Transverse colon (tissue), 4 donors: ENCODE measurements at regions not wholly inside any gene's neighbourhood (a gene's known extent, or its start where the extent isn't known, plus 50 kb on each side); places are given as distances from the start of the nearest gene placed in this dataset.

Experiments
- DNase-seq: peaks from one replicate; pipeline ENCODE4 v3.0.0-alpha.2; 2019
- H3K27ac ChIP-seq, 4 donors: fragments of 200-600 bp; sonication (generic); 2 replicates each; pipeline ENCODE4 v1.5.1; 2016 to 2018; ENCODE audit warnings: inconsistent platforms in 4 of 4
- H3K27me3 ChIP-seq: fragments of 200-600 bp; sonication (generic); 2 replicates; pipeline ENCODE4 v1.5.1; 2017; ENCODE audit warnings: inconsistent platforms
- H3K36me3 ChIP-seq, 4 donors: fragments of 200-600 bp; sonication (generic); 2 replicates each; pipeline ENCODE4 v1.5.1; 2017 to 2019; ENCODE audit warnings: inconsistent platforms in 4 of 4
- H3K4me1 ChIP-seq, 4 donors: fragments of 200-600 bp; sonication (generic); 2 replicates each; pipeline ENCODE4 v1.5.1; 2017 to 2020; ENCODE audit warnings: inconsistent platforms in 4 of 4
- H3K4me3 ChIP-seq, 4 donors: fragments of 200-600 bp; sonication (generic); 1 replicate in 1 of 4; 2 replicates in 3 of 4; pipeline versions ENCODE4 v1.5.1 to v1.6.1; 2017 to 2019; ENCODE audit warnings: inconsistent platforms in 4 of 4
- H3K9me3 ChIP-seq, 2 donors: fragments of 200-600 bp; sonication (generic); 2 replicates each; pipeline ENCODE4 v1.5.1; 2017 to 2019; ENCODE audit warnings: inconsistent platforms in 2 of 2
- EP300 ChIP-seq: sonication (generic); formaldehyde crosslinking; IDR thresholded peaks from one replicate; pipeline ENCODE4 v1.6.1; 2017; ENCODE audit warnings: antibody characterized with exemption, low read depth
- POLR2A ChIP-seq: fragments of 450-650 bp; IDR thresholded peaks from one replicate; pipeline ENCODE4 v1.6.1; 2016; ENCODE audit warnings: antibody characterized with exemption, mild to moderate bottlenecking, moderate library complexity
- POLR2AphosphoS5 ChIP-seq, 3 donors: sonication (generic); formaldehyde crosslinking; IDR thresholded peaks; one replicate each; pipeline ENCODE4 v1.6.1; 2016; ENCODE audit warnings: antibody characterized with exemption in 3 of 3
- WGBS, 2 donors: methylation state at CpG; one replicate each; pipeline ENCODE4 v1.1.5; 2018; ENCODE audit warnings: low coverage in 1 of 2; 5-methylcytosine and 5-hydroxymethylcytosine counted together
- in situ Hi-C, 4 donors: fragments of 200-750 bp; cut with MboI; loops; one replicate each; pipeline versions ENCODE4 v1.15.0 to v1.15.1; 2017; ENCODE audit warnings: low sequenced_read_pairs in 3 of 4, low pct_ligation_motif_present in 1 of 4, low pct_unique_long_range_greater_than_20kb in 1 of 4
- intact Hi-C: fragments of 100-400 bp; cut with DNase I; formaldehyde crosslinking; loops from one replicate; pipeline ENCODE4 v1.15.1; 2023; ENCODE audit warnings: low total_unique reads
- TF ChIP-seq, protein P1 (sequence below), 5 experiments: fragments of 200-600 bp in 3 of 5; fragments of 450-650 bp in 2 of 5; sonication (generic) in 3 of 5; IDR thresholded peaks; 1 replicate in 2 of 5; 2 replicates in 3 of 5; pipeline ENCODE4 v1.5.1; 2016 to 2017; ENCODE audit warnings: antibody characterized with exemption in 5 of 5, inconsistent platforms in 3 of 5, mild to moderate bottlenecking in 2 of 5, moderate library complexity in 1 of 5

DNA sequence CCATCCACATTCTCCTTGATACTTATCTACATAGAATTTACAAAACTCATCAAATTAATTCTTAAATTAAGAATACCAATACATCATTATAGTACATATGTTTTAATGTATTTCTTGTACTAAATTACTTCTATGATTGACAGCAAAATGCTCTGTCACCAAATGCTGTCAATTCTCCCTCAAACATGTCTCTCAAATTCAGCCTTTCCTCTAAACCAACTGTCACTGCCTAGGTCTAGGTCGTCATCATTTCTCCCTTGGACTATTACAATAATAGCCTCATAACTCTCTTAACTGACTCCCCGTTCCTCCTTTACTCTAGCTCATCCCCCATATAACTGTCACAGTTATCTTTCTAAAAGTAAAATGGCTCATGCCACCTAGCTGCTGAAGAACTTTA lies 279.7 kb upstream of the FSTL5 start:
- WGBS, 2 donors = 41 to 45% methylated on average over 2 of the region's 2 CpGs
- intact Hi-C loops = no loop called here
- no peaks in the 10 kb centered on the region for H3K27me3 ChIP-seq
- TF ChIP-seq, protein P1, sequence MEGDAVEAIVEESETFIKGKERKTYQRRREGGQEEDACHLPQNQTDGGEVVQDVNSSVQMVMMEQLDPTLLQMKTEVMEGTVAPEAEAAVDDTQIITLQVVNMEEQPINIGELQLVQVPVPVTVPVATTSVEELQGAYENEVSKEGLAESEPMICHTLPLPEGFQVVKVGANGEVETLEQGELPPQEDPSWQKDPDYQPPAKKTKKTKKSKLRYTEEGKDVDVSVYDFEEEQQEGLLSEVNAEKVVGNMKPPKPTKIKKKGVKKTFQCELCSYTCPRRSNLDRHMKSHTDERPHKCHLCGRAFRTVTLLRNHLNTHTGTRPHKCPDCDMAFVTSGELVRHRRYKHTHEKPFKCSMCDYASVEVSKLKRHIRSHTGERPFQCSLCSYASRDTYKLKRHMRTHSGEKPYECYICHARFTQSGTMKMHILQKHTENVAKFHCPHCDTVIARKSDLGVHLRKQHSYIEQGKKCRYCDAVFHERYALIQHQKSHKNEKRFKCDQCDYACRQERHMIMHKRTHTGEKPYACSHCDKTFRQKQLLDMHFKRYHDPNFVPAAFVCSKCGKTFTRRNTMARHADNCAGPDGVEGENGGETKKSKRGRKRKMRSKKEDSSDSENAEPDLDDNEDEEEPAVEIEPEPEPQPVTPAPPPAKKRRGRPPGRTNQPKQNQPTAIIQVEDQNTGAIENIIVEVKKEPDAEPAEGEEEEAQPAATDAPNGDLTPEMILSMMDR (IDR thresholded peaks at IDR 0.05) = no peak
- no peak for TF ChIP-seq POLR2A
- H3K27ac ChIP-seq = no peak overlapping the region
- in situ Hi-C loops = no loop called here
- H3K4me1 ChIP-seq = no peaks in the 10 kb centered on the region
- no peaks in the 10 kb centered on the region for H3K36me3 ChIP-seq
- H3K4me3 ChIP-seq = no peak overlapping the region
- no peaks in the 10 kb centered on the region for H3K9me3 ChIP-seq
- no peak for DNase-seq

DNA sequence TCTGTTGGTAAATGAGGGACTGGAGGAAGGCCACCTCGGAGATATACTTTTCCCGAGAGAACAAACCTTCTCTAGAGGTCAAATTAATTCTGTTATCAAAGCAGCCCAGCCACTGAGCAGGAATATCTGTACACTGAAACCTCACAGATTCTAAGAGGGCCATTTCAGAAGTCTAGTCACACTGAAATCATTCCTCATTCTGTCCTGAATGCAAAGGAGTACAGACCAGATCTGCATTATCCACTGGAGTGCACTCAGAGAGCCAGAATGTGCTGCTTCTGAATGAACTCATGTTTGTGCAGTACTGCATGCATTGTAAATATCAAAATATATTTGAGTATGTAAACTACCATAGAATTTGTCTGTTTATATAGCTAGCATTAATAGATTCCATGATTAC lies 278.3 kb upstream of the FSTL5 start:
- Histone ChIP-seq H3K9me3 (no peaks in the 10 kb centered on the region), H3K36me3 (no peaks in the 10 kb centered on the region), H3K27me3 (no peaks in the 10 kb centered on the region), H3K27ac (no peak overlapping the region), H3K4me3 (no peak overlapping the region), H3K4me1 (no peaks in the 10 kb centered on the region)
- WGBS, 2 donors = 65 to 70% methylated on average over 2 of the region's 2 CpGs
- intact Hi-C loops = no loop called here
- in situ Hi-C loops = no loop called here
- TF ChIP-seq, protein P1 (IDR thresholded peaks at IDR 0.05) = no peak
- TF ChIP-seq EP300 = no peak
- no peak for DNase-seq

DNA sequence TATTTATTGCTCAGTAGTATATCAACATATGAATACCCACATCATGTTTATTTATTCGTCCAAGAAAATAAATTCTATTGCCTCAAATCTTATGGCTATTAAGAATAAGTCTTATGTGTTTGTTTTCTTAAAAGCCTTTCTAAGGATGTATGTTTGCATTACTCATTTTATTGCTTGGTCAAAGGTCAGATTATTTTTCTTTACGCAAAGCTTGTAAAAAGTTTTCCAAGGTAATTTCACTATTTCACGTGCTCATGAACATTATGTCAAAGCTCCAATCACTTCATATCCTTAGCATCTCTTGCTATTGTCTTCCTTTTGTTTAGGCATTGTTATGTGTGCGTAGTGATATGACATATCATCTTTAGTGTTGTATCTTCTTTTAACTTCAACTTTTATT lies 258.5 kb upstream of the FSTL5 start:
- in situ Hi-C loops = no loop called here
- DNase-seq = no peak
- Histone ChIP-seq H3K9me3 (no peaks in the 10 kb centered on the region), H3K4me1 (peaks cover 0 to 4% (median 0%) of the 10 kb centered on the region in 4 donors), H3K27ac (peak overlapping the region in 1 of 4 donors; percentile 31), H3K27me3 (no peaks in the 10 kb centered on the region), H3K36me3 (no peaks in the 10 kb centered on the region), H3K4me3 (no peak overlapping the region)
- TF ChIP-seq, protein P1 (IDR thresholded peaks at IDR 0.05) = no peak
- TF ChIP-seq POLR2A = no peak
- no peak for TF ChIP-seq POLR2AphosphoS5 (IDR thresholded peaks at IDR 0.05)
- TF ChIP-seq EP300 = no peak
- WGBS, 2 donors = 36 to 44% methylated on average over 4 of the region's 4 CpGs
- intact Hi-C loops = no loop called here

DNA sequence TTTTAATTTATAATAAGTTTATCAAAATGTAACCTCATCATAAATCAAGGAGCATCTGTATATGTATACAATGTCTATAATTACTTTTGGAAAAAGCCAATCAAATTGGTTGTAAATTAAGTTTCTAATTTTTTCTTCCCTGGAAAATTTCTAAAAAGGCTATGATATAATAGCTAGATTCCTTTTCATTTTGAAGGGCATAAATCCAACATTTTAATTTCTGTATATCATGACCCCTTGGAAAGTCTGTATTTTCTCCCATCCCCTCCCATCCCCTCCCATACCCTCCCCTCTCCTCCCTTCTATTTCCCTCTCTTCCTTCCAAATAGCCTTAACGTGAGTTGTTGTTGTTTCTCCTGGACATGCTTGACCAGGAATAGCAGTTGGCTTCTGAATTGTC lies 247.1 kb upstream of the FSTL5 start:
- in situ Hi-C loops (no loop called here), intact Hi-C loops (no loop called here)
- H3K36me3 ChIP-seq = no peaks in the 10 kb centered on the region
- TF ChIP-seq EP300 (no peak), POLR2A (no peak), POLR2AphosphoS5 (IDR thresholded peaks at IDR 0.05) (no peak)
- TF ChIP-seq, protein P1 (IDR thresholded peaks at IDR 0.05) = no peak
- H3K27me3 ChIP-seq = no peaks in the 10 kb centered on the region
- no peak overlapping the region for H3K4me3 ChIP-seq
- H3K4me1 ChIP-seq = peaks cover 0 to 20% (median 11%) of the 10 kb centered on the region in 4 donors
- no peak overlapping the region for H3K27ac ChIP-seq
- no peaks in the 10 kb centered on the region for H3K9me3 ChIP-seq
- DNase-seq = no peak
- 3% methylated on average over 1 of the region's 1 CpG; no CpG with 5 or more reads in 1 of the 2 donors for WGBS, 2 donors
